NCI-H446 treated with DMSO at 0.1 percent for 48 hours (cell line): ENCODE measurements at regions not wholly inside any gene's neighbourhood (a gene's known extent, or its start where the extent isn't known, plus 50 kb on each side); places are given as distances from the start of the nearest gene placed in this dataset.
A peak's percentile ranks its signal among the peaks of the same experiment; 100 is the strongest.

Source experiments
- DNase-seq: peaks from one replicate; lab custom pipeline; 2025; lab: John Stamatoyannopoulos, UW

DNA sequence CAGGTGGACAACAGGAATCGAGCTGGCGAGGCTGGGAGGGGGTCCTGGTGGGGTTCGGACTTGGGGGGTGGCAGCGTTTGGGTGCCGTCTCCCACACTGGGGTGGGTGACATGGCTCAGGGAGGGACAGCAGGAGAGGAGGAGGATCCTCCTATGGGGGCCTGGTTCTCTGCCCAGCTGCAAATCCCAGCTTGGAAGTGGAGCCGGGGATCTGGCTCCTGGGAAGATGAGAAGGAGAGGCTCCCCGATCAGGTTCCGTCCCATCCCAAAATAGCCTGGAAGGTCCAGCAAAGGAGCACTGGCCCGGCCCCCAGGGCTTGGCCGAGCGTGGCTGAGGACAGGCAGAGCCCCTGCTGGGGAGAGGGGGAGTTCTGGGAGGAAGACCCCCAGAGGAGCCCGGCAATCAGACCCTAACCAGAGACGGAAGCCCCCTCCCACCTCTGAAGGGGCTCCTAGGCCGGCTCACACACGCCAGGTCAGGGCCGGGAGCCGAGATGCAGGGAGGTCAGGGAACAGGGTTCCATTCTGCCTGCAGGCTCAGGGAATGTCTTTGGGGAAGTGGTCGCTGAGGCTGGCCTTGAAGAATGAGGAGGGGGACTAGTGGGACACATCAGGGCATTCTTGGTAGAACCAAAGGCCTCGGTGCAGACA, 143.7 kb downstream of the ENGASE start:
- no peak for DNase-seq

DNA sequence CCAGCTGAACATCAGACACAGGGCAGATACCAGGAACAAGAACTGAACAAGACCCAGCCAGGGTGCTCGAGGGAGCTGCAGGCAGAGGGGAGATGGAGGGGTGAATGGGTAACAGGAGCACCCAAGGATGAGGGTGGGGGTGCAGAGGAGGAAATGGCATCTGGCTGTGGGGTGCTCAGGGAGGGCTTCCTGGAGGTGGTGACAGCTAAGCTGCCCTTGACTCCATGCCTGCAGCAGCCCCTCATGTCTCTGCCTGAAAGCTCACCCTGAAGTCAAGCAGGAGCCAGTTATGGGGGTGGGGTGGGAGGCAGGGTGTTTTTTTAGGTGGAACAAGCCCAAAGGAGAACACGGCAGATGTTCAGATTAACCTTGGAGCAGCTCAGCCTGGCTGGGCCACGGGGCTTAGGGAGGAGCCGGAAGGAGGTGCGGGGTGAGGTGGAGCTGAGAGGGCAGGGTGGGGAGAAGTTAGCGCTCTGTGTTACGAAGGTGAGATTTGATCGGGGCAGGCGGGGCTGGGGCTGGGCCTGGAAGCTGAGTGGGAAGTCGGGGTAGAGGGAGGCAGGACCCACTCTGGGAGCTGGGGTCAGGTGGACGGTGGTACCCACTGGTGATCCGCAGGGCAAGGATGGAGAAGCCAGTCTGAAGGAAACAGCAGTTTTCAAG, 143.0 kb downstream of the ENGASE start:
- DNase-seq = no peak

DNA sequence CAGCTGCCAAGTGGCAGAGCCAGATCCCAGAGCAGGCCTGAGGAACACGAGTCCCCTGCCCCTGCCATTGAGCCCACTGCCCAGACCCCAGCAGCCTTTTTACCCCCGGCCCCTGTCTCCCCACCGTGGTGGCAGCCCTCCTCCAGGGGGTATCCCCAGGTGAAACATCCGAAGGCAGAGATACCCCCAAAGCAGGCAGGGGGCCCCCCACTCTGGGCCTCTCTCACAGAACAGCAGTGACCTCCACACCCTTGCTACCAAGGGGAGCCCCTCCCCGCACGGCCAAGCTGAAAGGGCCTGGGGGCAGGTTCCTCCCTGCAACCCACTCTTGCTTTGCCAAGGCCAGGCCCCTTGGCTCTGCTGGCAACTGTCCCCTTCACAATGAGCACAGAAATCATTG, 142.2 kb downstream of the ENGASE start:
- no peak for DNase-seq

DNA sequence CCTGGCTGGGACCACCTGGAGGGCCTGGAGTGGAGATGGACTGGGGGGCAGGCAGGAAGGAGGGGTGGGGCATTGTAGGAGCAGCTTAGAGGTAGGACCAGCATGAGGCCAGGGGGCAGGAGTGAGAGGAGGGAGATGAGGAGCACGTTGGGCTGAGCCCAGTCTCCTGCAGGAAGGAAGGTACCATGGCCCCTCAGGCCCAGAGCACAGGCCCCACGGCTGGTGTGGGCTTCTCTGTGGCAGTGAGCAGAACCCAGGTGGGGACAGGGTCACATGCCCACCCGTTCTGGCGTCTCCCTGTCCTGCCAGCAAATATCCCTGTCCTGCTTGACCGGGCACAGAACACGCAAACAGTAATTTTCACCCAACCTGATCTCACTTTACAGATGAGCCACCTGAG, 141.8 kb downstream of the ENGASE start:
- no peak for DNase-seq

DNA sequence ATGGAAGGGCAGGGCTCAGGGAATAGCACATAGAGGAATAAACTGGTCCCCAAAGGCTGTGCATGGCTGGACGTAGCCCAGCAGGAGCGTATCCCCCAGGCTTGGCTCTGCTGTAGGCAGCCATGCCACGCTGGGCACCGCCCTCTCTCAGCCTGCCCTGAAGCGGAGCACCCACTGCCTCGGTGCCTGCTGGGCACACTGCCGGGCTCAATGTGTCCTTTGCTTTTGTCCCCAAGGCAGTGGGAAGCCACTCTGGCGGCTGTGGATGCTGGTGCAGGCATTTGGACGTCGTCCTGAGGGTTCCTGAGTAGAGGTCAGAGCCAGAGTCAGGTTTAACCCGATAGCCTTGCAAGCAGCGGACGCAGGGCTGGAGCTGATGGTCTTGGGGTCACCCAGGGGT, 141.0 kb downstream of the ENGASE start:
- DNase-seq = no peak

DNA sequence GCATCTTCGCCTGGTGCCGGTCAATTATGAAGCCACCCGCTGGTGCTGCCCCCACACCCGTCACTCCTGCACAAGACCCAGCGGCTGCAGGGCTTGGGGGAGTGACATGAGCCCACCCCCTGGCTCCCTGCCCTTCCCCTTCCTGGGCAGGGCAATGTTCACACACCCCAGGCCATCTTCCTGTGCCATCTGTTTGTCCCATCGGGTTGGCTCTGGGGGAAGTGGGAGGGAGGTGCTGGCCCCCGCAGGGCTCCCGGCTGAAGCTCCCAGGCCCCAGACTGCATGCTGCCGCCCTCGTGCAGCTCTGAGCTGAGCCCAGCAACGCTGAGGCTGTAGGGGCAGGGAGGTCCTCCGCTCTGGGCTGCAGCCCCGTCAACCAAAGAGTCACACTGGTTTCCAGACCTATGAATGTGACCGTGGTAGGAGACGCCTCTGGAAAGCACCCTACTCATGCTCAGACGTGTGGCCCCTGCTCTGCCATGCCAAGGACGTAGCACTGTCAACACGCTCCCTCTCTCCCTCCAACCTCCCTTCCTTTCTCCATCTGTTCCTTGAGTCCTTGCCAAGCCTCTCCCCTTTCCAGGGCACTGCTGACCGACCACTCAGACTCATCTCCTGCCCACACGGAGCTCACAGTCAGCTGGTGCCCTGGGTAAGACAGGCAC, 140.4 kb downstream of the ENGASE start:
- DNase-seq = peak; percentile 63

DNA sequence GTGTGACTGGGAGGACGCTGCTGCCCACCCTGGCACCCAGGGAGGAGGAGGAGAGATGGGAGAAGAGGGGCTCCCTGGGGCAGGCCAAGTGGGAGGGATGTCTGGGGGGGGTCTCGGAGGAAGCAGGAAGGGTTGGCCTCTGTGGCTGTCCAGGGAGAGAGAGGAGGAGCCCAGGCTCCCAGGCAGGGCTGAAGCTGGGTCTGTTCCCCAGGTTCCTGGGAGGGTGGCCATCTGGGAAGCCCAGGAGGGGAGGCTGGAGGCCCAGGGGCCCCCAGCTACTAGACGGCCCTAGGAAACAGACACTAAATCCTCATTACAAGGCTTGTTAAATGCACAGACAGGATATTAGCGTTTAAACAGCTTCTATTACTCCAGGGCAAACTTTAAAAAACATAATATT, 139.8 kb downstream of the ENGASE start:
- no peak for DNase-seq

DNA sequence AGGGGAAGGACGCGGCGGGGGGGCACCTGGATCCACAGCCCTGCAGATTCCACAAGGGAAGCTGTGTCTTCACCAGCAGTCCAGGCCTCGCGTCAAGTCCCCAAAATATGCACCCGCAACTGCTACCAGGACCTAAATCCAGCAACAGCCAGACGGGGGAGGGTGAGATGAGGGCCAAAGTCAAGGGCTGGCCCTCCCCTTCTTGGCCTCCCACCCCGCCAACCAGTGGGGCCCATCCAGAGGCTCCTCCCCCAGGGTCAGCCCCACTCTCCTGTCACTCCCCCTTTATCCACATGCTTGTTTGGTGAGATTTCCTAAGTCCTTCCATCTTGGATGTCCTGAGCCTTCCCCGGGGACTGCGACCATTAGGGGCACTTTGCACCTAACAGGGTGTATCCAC, 138.7 kb downstream of the ENGASE start:
- DNase-seq = no peak

DNA sequence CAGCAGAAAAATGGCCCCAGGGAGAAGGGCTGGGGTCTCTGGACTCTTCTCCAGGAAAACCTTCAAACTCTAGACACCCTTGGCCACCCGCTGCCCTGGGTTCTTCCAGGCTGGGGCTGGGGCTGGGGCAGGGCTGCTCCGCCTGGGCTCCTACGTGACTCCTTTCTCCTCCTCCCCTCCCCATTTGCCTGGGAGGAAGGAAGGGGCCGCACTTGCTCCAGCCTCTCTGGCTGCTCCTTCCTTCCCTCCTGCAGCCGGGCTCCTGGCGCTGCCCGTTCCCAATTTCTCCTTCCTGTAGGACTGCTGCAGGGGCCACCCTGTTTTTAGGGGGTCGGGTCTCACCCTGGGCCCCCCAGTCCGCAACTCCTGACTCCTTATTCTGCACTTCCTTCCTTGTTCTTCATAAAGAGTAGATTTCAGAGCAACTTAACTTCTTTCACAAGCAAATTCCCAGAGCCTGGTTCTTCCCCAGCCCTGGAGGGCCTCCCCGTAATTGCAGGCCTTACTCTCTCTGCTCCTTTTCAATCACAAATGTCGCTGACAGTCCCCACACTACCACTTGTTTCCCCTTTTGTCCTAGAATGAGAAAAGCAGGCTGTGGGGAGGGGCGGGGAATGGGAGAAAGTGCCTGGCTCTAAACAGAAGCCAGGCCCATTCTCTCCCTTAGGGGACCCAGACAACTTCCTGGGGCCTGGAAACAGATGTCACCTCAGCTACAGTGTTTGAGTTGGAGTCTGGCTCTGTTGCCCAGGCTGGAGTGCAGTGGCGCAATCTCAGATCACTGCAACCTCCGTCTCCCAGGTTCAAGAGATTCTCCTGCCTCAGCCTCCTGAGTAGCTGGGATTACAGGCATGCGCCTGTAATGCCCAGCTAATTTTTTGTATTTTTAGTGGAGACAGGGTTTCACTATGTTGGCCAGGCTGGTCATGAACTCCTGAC, 137.8 kb downstream of the ENGASE start:
- DNase-seq = no peak

DNA sequence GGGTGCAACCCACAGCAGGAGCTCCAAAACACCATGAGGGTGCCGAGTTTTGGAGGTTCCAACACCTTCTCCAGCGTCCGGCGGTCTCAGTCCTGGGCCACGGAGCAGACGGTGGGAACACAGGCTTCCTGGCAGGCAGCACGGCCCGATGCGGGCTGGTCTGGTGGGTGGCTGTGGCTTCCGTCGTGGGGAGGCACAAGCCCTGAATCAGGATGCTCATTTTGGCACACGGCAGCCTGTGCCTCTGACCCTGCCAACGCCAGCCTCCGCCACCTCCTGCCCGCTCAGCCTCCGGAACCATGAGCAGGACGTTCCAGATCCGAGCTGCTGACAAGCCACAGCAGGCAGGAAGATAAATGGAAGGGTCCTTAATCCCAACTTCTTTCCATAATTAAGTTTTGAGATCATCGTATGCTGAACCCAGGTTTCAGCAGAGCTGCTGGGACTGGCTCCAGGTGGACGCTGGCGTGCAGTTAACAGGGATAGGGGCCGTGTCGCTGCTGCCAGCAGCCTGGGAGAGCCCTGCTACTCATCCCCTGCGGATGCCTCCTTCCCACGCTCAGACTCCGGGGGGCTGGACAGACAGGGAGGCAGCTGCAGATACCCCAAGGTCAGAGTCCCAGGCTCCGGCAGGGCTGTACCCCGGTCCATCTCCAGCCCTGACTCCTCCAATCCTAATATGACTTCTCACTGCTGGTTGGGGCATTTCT, 136.6 kb downstream of the ENGASE start:
- DNase-seq = peak; percentile 17

DNA sequence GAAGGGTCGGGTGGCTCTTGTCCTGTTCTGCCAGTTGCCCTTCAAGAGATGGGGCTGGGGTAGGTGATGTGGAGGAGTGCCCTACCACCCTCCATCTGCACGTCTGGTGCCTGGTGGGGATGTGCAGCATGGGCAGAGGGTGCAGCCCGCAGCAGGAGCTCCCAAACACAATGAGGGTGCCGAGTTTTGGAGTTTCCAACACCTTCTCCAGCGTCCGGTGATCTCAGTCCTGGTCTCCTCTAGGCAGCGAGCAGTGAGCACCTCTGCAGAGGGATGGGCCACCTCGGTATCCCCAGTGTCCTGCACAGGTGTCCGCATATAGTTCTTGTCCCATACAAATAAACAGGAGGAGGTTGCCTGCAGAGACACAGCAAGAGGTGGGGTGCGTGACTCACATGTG, 136.0 kb downstream of the ENGASE start:
- no peak for DNase-seq

DNA sequence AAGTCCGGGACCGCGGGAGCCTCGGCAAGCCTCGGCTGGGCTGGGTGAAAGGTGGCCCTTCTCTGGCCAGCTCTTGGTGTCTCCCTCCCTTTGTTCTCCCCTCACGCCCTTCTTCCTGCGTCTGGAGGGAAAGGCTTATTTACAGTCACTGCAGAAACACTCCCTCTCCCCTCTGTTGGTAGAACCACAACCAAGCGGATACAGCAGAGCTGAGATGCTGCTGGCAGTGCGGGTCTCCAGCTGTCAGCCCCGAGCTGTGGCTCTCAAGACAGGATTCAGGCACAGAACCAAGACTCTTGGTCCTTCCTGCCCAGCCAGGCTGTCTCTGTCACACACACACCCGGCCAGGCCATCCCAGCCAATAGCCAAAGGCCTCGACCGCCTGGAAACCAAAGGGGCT, 133.3 kb downstream of the ENGASE start:
- peak; percentile 16 for DNase-seq

DNA sequence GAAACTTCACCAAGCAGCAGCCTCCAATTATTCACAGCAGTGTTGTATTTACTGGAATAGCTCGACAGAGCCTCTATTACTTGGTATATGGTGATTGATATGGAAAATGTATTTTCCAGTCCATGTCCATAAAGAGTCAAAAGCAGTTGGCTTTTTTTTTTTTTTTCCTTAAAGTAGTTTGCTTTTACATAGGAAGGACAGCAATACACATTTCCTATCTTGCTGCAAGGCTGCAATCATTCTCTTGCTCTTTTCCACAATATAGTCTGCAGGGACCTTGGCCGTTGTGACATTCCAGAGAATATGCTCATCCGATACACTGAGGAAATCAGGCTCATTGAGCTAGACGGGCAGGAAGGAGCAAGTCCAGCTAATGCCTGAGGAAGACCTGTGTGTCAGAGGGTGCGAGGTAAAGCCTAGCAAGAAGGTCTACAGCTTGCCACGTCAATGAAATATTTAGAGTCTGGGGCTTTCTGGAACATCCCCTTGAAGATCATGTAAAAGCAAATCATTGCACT, 131.1 kb downstream of the ENGASE start:
- no peak for DNase-seq

DNA sequence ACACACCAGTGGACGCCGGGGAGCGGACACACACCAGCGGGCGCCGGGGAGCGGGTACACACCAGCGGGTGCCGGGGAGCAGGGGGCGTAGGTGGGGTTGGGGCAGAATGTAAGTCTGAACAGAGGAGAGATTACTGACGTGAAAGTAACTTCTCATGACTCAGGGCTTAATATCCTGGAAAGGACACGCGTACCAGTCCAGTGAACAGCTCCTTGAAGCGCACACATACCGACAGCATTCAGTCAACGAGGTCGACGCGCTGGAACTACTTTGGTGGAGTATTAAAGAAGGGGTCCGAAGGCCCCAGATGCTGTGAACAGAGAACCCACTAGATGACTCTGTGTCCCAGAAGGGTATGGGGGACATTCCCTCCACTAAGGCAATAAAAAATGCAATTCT, 129.6 kb downstream of the ENGASE start:
- DNase-seq = no peak

DNA sequence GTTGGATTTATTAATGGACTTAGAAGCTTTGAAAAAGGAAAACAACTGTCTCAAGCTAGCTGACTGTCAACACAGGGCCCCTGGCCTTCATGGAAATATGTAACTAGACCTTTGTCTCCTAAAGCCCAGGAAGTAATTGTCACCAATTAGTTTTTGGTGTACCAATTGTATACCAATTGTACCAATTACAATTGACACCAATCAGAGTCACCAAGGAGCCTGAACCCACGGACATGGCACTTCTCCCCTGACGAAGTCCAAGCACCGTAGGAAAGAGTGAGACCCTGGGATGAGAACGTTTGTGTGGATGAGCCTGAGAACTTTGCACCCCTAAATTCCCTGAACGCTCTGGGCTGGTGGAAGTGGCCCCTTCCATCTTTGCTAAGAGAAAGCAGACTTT, 129.0 kb downstream of the ENGASE start:
- no peak for DNase-seq

DNA sequence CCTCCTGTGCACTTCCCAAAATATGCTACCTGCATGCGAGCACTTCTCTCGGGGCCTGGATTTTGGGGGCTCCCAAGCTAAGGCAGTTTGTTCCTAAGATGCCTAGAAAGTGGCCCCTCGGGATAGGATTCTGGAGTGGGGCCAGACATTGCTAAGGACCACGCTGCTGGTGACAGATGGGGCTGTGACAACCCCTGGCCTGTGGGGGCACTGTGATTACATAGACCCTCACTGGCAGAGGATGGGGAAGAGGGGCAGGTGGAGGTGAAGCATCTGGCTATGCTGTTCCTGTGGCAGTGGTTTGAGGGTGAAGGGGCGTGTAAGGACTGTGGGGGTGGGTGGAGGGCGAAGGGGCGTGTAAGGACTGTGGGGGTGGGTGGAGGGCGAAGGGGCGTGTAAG, 128.4 kb downstream of the ENGASE start:
- no peak for DNase-seq

DNA sequence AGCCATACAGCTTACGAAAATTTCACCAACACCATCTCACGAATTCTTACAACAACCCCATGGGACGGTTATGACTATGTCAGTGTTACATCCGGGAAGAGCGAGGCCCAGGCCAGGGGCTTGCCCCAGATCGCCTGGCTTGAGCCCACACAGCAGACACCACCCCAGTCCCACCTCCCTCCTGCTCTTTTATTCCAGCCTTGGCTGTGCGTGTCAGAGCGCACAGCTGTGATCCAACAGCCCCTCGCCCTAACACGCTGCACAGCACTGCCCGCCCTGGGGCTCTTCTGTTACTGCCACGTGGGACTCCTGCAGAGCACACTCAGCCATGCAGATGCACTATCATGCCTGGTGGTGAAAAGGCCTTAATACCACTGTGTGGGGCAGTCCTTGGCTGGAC, 127.9 kb downstream of the ENGASE start:
- DNase-seq = no peak

DNA sequence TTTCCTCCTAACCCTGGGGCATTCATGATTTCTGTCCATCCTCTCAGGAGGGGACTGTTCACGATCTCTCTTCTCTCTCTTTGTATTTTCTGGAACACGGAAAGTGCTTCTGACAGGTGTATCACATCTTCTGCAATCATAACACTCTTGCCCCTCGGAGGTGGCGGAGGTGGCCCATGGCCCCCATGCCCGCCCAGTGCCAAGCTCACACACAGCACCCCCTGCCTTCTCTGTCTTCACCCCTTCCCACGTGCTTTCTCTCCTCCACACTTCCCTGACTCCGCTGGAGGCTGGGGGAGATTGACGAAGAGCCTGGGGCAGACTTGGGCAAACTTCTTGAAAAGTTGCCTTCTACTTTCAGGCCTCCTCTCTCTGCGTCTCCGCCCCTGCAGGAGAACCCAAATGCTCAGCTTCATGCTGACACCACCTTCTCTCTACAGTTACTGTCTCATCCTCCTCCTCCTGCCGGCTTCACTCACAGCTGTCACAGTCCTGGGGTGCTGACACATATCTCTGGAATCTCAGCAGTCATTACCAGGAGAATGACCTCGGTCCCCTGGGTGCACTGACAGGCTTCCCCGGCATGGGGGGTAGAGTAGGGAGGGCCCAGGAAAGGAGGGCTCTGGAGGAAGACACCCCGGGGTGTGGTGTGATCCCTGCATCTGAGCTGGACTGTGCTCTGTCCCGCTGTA, 127.1 kb downstream of the ENGASE start:
- DNase-seq = no peak

DNA sequence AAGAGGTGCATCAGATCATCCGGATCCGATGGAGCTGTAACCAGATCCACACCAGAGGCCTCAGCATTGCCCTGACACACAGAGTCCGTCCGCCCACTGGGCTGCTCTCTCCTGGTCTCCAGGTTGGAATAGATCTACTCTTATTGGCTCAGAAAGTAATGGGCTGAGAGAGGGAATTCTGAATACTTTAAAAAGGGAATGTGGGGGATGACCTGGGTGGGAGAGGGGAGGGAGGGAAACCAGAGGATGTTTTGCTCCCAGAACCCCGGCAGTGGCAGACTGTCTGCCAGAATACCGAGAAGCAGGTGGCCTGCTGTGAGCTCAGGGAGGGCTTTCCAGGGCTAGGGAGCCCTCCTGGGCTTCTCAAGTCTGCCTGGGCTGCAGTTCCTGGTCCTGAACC, 126.5 kb downstream of the ENGASE start:
- DNase-seq = no peak

DNA sequence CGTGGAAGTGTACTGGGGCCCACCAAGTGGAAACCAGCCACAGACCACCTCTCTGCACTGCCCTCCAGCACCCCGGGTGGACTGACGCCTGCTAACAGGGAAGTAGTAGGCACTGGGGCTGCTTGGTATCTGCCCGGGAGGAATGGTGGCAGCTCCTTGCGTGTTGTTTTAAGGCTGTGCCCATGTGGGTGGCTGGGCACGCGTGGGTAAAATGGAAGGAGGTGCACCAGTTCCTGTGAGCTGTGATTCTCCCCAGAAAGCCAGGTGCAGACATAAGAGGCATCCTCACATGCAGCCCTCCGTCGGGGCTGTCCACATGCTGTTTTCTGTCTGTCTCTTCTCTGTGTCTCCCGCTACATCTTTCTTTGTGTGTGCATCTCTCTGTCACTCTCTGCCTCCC, 122.3 kb downstream of the ENGASE start:
- DNase-seq = no peak
